ENCODE measurements at regions not wholly inside any gene's neighbourhood (a gene's known extent, or its start where the extent isn't known, plus 50 kb on each side); places are given as distances from the start of the nearest gene placed in this dataset.

- DNase-seq (ENCODE audit: extremely low read depth, low read depth), result no peak
Observed at GRCh38 chr9:20048985-20049384, 260.1 kb upstream of the SLC24A2 start.

- DNase-seq (ENCODE audit: extremely low read depth, low read depth), result no peak
Observed at GRCh38 chr9:20048437-20048836, 259.6 kb upstream of the SLC24A2 start.

- no peak for DNase-seq (ENCODE audit: extremely low read depth, low read depth)
Observed at GRCh38 chr9:20044686-20045085, 255.8 kb upstream of the SLC24A2 start.

- no peak for DNase-seq (ENCODE audit: extremely low read depth, low read depth)
Observed at GRCh38 chr9:20043461-20043860, 254.6 kb upstream of the SLC24A2 start.

- no peak for DNase-seq (ENCODE audit: extremely low read depth, low read depth)
Observed at GRCh38 chr9:20043035-20043434, 254.2 kb upstream of the SLC24A2 start.

GRCh38 chr9:20042128-20042711 is 253.4 kb upstream of the SLC24A2 start:
- DNase-seq (ENCODE audit: extremely low read depth, low read depth), result no peak

GRCh38 chr9:20041697-20042081 is 252.9 kb upstream of the SLC24A2 start:
- DNase-seq (ENCODE audit: extremely low read depth, low read depth), result no peak

GRCh38 chr9:20040991-20041696 is 252.3 kb upstream of the SLC24A2 start:
- DNase-seq (ENCODE audit: extremely low read depth, low read depth), result no peak

GRCh38 chr9:20037699-20038098 is 248.9 kb upstream of the SLC24A2 start:
- DNase-seq (ENCODE audit: extremely low read depth, low read depth), result no peak

- no peak for DNase-seq (ENCODE audit: extremely low read depth, low read depth)
Observed at GRCh38 chr9:20033511-20033910, 244.7 kb upstream of the SLC24A2 start.

- no peak for DNase-seq (ENCODE audit: extremely low read depth, low read depth)
Observed at GRCh38 chr9:20032413-20033006, 243.7 kb upstream of the SLC24A2 start.

- DNase-seq (ENCODE audit: extremely low read depth, low read depth), result no peak
Observed at GRCh38 chr9:20031836-20032235, 243.0 kb upstream of the SLC24A2 start.

- no peak for DNase-seq (ENCODE audit: extremely low read depth, low read depth)
Observed at GRCh38 chr9:20030671-20031070, 241.8 kb upstream of the SLC24A2 start.

GRCh38 chr9:20030221-20030620 is 241.4 kb upstream of the SLC24A2 start:
- no peak for DNase-seq (ENCODE audit: extremely low read depth, low read depth)

GRCh38 chr9:20028849-20029231 is 240.0 kb upstream of the SLC24A2 start:
- no peak for DNase-seq (ENCODE audit: extremely low read depth, low read depth)

- DNase-seq (ENCODE audit: extremely low read depth, low read depth), result no peak
Observed at GRCh38 chr9:20028192-20028848, 239.5 kb upstream of the SLC24A2 start.

GRCh38 chr9:20023961-20024571 is 235.2 kb upstream of the SLC24A2 start:
- DNase-seq (ENCODE audit: extremely low read depth, low read depth), result no peak

GRCh38 chr9:20023210-20023905 is 234.5 kb upstream of the SLC24A2 start:
- DNase-seq (ENCODE audit: extremely low read depth, low read depth), result no peak

GRCh38 chr9:20022410-20022809 is 233.6 kb upstream of the SLC24A2 start:
- no peak for DNase-seq (ENCODE audit: extremely low read depth, low read depth)

GRCh38 chr9:20016611-20017010 is 227.8 kb upstream of the SLC24A2 start:
- DNase-seq (ENCODE audit: extremely low read depth, low read depth), result no peak

- DNase-seq (ENCODE audit: extremely low read depth, low read depth), result no peak
Observed at GRCh38 chr9:20015427-20015931, 226.6 kb upstream of the SLC24A2 start.
